GM12872 (cell line): ENCODE measurements at regions not wholly inside any gene's neighbourhood (a gene's known extent, or its start where the extent isn't known, plus 50 kb on each side); places are given as distances from the start of the nearest gene placed in this dataset.

Source experiments
- TF ChIP-seq, protein P1 (sequence below): IDR thresholded peaks from 3 replicates; pipeline ENCODE4 v1.5.1; 2011; ENCODE audit warnings: low read depth, mild to moderate bottlenecking, low read length, moderate library complexity; ENCODE audit not compliant: insufficient read depth

DNA sequence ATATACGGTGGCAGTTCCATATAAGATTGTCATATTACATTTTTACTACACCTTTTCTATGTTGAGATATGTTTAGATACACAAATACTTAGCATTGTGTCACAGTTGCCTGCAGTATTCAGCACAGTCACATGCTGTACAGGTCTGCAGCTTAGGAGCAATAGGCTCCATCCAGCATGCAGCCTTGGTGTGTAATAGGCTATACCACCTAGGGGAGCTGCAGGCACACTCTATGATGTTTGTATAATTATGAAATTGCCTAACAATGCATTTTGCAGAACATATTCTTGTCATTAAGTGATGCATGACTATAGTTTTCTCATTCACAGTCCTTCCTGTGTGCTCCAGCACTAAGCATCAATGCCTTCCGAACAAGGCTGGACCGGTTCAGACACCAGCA, 133.4 kb downstream of the NDUFA10 start:
- TF ChIP-seq, protein P1, sequence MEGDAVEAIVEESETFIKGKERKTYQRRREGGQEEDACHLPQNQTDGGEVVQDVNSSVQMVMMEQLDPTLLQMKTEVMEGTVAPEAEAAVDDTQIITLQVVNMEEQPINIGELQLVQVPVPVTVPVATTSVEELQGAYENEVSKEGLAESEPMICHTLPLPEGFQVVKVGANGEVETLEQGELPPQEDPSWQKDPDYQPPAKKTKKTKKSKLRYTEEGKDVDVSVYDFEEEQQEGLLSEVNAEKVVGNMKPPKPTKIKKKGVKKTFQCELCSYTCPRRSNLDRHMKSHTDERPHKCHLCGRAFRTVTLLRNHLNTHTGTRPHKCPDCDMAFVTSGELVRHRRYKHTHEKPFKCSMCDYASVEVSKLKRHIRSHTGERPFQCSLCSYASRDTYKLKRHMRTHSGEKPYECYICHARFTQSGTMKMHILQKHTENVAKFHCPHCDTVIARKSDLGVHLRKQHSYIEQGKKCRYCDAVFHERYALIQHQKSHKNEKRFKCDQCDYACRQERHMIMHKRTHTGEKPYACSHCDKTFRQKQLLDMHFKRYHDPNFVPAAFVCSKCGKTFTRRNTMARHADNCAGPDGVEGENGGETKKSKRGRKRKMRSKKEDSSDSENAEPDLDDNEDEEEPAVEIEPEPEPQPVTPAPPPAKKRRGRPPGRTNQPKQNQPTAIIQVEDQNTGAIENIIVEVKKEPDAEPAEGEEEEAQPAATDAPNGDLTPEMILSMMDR: no peak

DNA sequence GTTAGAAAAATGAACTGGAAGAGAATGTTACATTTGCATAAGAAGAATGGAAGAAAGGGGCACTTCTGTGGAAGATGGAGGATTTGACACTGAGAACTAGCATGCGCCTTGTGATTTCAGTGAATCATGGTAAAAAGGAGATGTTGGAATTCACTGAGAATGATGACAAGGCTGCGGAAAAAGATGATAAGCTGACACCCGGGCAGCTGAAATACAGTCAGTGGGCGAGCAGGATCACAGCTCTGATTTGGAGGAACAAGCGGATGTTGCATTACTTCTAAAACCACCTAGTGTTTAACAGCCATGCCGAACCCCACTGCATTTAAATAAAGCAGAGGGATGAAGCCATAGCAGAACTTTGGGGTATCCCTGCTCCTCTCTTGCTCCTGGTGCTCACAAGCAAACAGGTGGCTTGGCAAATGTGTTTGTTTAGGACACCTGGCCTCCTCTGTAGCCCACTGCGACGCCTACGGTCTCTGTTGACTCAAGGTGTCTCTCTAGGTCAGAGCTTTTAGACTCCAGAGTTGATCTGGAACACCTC, 134.9 kb downstream of the NDUFA10 start:
- TF ChIP-seq, protein P1: no peak

DNA sequence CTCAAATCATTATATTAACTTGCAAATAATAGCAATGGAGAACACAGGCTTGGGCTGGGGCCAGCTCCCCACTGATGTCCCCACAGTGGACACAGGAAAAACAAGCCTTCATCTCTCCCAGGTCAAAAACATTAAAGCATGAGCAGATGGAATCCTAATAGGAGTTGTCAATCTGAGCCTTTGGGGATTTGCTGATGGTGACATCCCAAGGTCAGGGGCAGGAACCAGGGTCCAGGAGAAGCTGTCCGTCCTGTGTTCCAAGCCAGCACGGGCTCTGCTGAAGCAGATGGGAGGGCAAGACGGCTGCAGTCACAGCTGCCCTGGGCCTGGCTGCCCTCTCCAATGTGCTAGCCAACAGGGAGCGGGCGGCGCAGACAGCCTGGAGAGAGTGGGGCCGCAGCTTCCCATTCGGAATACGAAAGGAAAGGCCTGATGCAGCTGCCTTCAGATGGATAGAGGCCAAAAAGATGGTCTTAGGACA, 135.5 kb downstream of the NDUFA10 start:
- TF ChIP-seq, protein P1: no peak

DNA sequence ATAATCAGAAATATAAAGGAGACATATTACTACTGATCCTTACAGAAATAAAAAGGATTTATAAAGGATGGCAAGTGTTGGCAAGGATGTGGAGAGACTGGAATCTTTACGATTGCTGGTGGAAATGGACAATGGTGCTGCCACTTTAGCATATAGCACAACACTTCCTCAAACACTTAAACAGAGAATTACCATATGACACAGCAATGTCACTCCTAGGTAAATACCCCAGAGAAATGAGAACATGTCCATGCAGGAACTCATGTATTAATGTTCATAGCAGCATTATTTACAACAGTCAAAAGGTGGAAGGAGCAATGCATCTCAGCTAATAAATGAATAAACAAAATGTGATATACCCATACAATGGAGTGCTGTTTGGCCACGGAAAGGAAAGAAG, 137.5 kb downstream of the NDUFA10 start:
- TF ChIP-seq, protein P1: no peak

DNA sequence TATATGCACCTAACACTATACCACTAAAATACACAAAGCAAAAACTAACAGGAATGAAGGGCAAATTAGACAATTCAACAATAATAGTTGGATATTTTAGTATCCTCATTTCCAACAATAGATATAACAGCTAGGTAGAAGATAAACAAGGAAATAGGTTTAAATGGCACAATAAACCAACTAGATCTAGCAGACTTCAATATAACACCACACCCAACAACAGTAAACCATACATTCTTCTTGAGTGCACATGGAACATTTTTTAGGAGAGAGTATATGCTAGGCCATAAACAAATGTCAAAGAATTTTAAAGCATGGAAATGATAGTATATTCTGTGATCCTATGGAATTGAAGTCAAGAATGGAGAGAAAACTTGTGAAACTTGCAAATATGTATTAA, 138.4 kb downstream of the NDUFA10 start:
- TF ChIP-seq, protein P1: no peak

DNA sequence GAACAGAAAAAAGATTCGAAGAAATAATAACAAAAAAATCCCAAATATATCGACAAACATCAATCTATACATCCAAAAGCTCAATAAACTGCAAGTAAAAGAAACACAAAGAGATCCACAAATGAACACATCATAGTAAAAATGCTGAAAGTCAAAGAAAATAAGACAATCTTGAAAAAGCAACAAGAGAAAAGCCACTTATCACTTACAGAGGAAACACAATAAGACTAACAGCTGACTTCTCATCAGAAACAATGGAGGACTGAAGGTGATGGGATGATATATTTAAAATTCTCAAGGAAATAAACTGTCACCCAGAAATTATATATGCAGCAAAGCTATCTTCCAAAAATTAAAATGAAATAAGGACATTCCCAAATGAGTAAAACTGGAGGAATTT, 140.3 kb downstream of the NDUFA10 start:
- TF ChIP-seq, protein P1: no peak

DNA sequence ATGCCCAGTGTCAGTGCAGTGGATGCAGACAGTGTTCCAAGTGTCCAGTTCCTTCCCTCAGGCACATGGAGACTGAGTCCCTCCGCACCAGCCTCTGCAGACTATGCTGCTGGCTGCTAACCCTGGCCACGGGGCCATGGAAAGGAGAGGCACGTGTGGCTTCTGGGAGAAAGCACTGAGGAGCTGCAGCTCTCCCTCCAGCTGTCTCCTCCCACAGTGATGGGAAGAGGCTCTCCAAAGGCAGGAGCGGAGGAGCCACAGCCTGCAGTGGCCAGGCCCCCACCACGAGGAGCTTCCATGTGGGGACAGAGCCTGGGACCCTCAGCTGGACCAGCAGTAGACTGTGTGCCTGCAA, 141.1 kb downstream of the NDUFA10 start:
- TF ChIP-seq, protein P1: no peak
